Colonic mucosa (tissue), 4 donors: ENCODE measurements at regions not wholly inside any gene's neighbourhood (a gene's known extent, or its start where the extent isn't known, plus 50 kb on each side); places are given as distances from the start of the nearest gene placed in this dataset.

Source experiments
- DNase-seq: peaks from one replicate; pipeline ENCODE4 v3.0.0-alpha.2; 2020
- H3K27ac ChIP-seq: fragments of 200-600 bp; one replicate; pipeline ENCODE4 v1.8.0; 2021
- H3K27me3 ChIP-seq: fragments of 200-600 bp; one replicate; pipeline ENCODE4 v1.8.0; 2021
- H3K36me3 ChIP-seq: fragments of 200-600 bp; one replicate; pipeline ENCODE4 v1.8.0; 2021
- H3K4me1 ChIP-seq: fragments of 200-600 bp; one replicate; pipeline ENCODE4 v1.8.0; 2021; ENCODE audit warnings: mild to moderate bottlenecking
- H3K4me3 ChIP-seq: fragments of 200-600 bp; one replicate; pipeline ENCODE4 v1.8.0; 2021
- H3K9ac ChIP-seq, 2 donors: one replicate each; pipeline ENCODE4 v1.7.0; 2013; ENCODE audit warnings: control low read depth in 2 of 2, low read depth in 2 of 2, low read length in 2 of 2
- H3K9me3 ChIP-seq: fragments of 200-600 bp; one replicate; pipeline ENCODE4 v1.8.0; 2021
- CTCF ChIP-seq: fragments of 200-600 bp; IDR thresholded peaks from one replicate; pipeline ENCODE4 v1.8.0; 2022; ENCODE audit warnings: antibody characterized with exemption, mild to moderate bottlenecking
- intact Hi-C: fragments of 100-400 bp; cut with DNase I; formaldehyde crosslinking; loops from one replicate; pipeline ENCODE4 v1.14.1; 2022
- donor health status: healthy.
- donor health status: DM: no; HTN: no; CAD: no.
- donor health status: DM: no; HTN: no; CAD: no.

GRCh38 chr1:200237066-200237465 lies 172.8 kb downstream of the ZNF281 start:
- no peak overlapping the region for H3K4me3 ChIP-seq
- no peak overlapping the region for H3K9ac ChIP-seq
- no peaks in the 10 kb centered on the region for H3K9me3 ChIP-seq
- no peaks in the 10 kb centered on the region for H3K4me1 ChIP-seq
- intact Hi-C loops, result no loop called here
- H3K27ac ChIP-seq, result no peak overlapping the region
- no peak for TF ChIP-seq CTCF
- H3K27me3 ChIP-seq, result no peaks in the 10 kb centered on the region
- no peaks in the 10 kb centered on the region for H3K36me3 ChIP-seq
- no peak for DNase-seq

GRCh38 chr1:200234938-200235337 lies 174.9 kb downstream of the ZNF281 start:
- no peaks in the 10 kb centered on the region for H3K36me3 ChIP-seq
- H3K9me3 ChIP-seq, result no peaks in the 10 kb centered on the region
- H3K27me3 ChIP-seq, result no peaks in the 10 kb centered on the region
- no peak overlapping the region for H3K27ac ChIP-seq
- TF ChIP-seq CTCF, result no peak
- H3K4me3 ChIP-seq, result no peak overlapping the region
- intact Hi-C loops, result no loop called here
- DNase-seq, result no peak
- no peaks in the 10 kb centered on the region for H3K4me1 ChIP-seq
- H3K9ac ChIP-seq, result no peak overlapping the region

GRCh38 chr1:200233393-200233792 lies 176.4 kb downstream of the ZNF281 start:
- no peak for DNase-seq
- H3K36me3 ChIP-seq, result no peaks in the 10 kb centered on the region
- intact Hi-C loops, result no loop called here
- no peak overlapping the region for H3K9ac ChIP-seq
- no peak overlapping the region for H3K27ac ChIP-seq
- no peaks in the 10 kb centered on the region for H3K4me1 ChIP-seq
- no peaks in the 10 kb centered on the region for H3K9me3 ChIP-seq
- no peaks in the 10 kb centered on the region for H3K27me3 ChIP-seq
- no peak overlapping the region for H3K4me3 ChIP-seq
- no peak for TF ChIP-seq CTCF

GRCh38 chr1:200231787-200232231 lies 178.0 kb downstream of the ZNF281 start:
- Histone ChIP-seq H3K9me3 (no peaks in the 10 kb centered on the region), H3K36me3 (no peaks in the 10 kb centered on the region), H3K27me3 (no peaks in the 10 kb centered on the region), H3K27ac (no peak overlapping the region), H3K4me3 (no peak overlapping the region), H3K4me1 (no peaks in the 10 kb centered on the region), H3K9ac (no peak overlapping the region)
- no peak for TF ChIP-seq CTCF
- intact Hi-C loops, result no loop called here
- no peak for DNase-seq

GRCh38 chr1:200230671-200231070 lies 179.2 kb downstream of the ZNF281 start:
- Histone ChIP-seq H3K4me1 (no peaks in the 10 kb centered on the region), H3K4me3 (no peak overlapping the region), H3K9ac (no peak overlapping the region), H3K36me3 (no peaks in the 10 kb centered on the region), H3K27ac (no peak overlapping the region), H3K9me3 (no peaks in the 10 kb centered on the region), H3K27me3 (no peaks in the 10 kb centered on the region)
- no peak for DNase-seq
- no peak for TF ChIP-seq CTCF
- intact Hi-C loops, result no loop called here

- no peak for TF ChIP-seq CTCF
- intact Hi-C loops, result no loop called here
- Histone ChIP-seq H3K4me3 (no peak overlapping the region), H3K4me1 (no peaks in the 10 kb centered on the region), H3K36me3 (no peaks in the 10 kb centered on the region), H3K9ac (no peak overlapping the region), H3K9me3 (no peaks in the 10 kb centered on the region), H3K27ac (no peak overlapping the region), H3K27me3 (no peaks in the 10 kb centered on the region)
- no peak for DNase-seq
These were observed 181.3 kb downstream of the ZNF281 start for GRCh38 chr1:200228486-200228885.
